ENCODE measurements at regions not wholly inside any gene's neighbourhood (a gene's known extent, or its start where the extent isn't known, plus 50 kb on each side); places are given as distances from the start of the nearest gene placed in this dataset.

GRCh38 chr2:16475586-16475985, 190.0 kb downstream of the CYRIA start:
- no peaks in the 10 kb centered on the region for H3K4me1 Mint-ChIP-seq
- Histone ChIP-seq H3K9me3 (ENCODE audit: control insufficient read depth, low read depth, low read length) (no peaks in the 10 kb centered on the region), H3K9ac (ENCODE audit: extremely low read depth, insufficient read length, low read length) (no peak overlapping the region), H3K27me3 (ENCODE audit: insufficient read depth, low read length) (no peaks in the 10 kb centered on the region), H3K4ac (ENCODE audit: low read depth, low read length) (no peak overlapping the region), H3T11ph (ENCODE audit: low read length) (no peak overlapping the region), H4K8ac (replicated peaks; ENCODE audit: insufficient read length, low read depth, low read length) (no peak overlapping the region), H4K5ac (ENCODE audit: insufficient read length, low read depth, low read length) (no peak overlapping the region), H2AK5ac (ENCODE audit: insufficient read length, low read length) (no peak overlapping the region), H2BK5ac (ENCODE audit: insufficient read length, low read length) (no peak overlapping the region), H3K14ac (ENCODE audit: insufficient read depth, low read length) (no peak overlapping the region), H3K18ac (ENCODE audit: insufficient read length, low read depth, low read length) (no peak overlapping the region), H3K23me2 (ENCODE audit: insufficient read length, low read depth, low read length, poor library complexity, severe bottlenecking) (no peaks in the 10 kb centered on the region), H2BK120ac (ENCODE audit: low read depth, low read length, poor library complexity, severe bottlenecking) (no peak overlapping the region), H3K56ac (ENCODE audit: insufficient read length, low read depth, low read length) (no peak overlapping the region), H4K20me1 (ENCODE audit: control insufficient read depth, insufficient read depth, insufficient read length) (no peaks in the 10 kb centered on the region), H3K23ac (ENCODE audit: insufficient read length, low read depth, low read length) (no peak overlapping the region), H3K4me1 (ENCODE audit: insufficient read depth, low read length) (no peaks in the 10 kb centered on the region; the same call in 1 of the 2 replicates), H2BK12ac (ENCODE audit: insufficient read length, low read depth, low read length) (no peak overlapping the region), H3K79me2 (ENCODE audit: insufficient read depth, low read length) (no peaks in the 10 kb centered on the region), H3K27ac (ENCODE audit: insufficient read length, low read depth, low read length) (no peak overlapping the region), H3K79me1 (ENCODE audit: insufficient read depth, low read depth, low read length, poor library complexity, severe bottlenecking) (no peaks in the 10 kb centered on the region), H2AFZ (ENCODE audit: low read length) (no peak overlapping the region), H3K4me2 (ENCODE audit: insufficient read depth, insufficient read length, low read length) (no peak overlapping the region), H2BK15ac (ENCODE audit: low read depth, low read length) (no peak overlapping the region), H2BK20ac (ENCODE audit: low read depth, low read length, poor library complexity, severe bottlenecking) (no peak overlapping the region), H4K91ac (ENCODE audit: insufficient read length, low read depth, low read length) (no peak overlapping the region)
- DNase-seq, result no peak
- H3K36me3 Mint-ChIP-seq (ENCODE audit: insufficient read depth in 1 of 3, low read depth in 3 of 3), result no peaks in the 10 kb centered on the region
- no peaks in the 10 kb centered on the region; the same call in none of the 2 replicates for H3K27me3 Mint-ChIP-seq (ENCODE audit: low read depth)
- H3K4me3 Mint-ChIP-seq, result no peak overlapping the region
- H3K9me3 Mint-ChIP-seq, result no peaks in the 10 kb centered on the region
- TF ChIP-seq CTCF (conservative IDR thresholded peaks at IDR 0.05), result no peak
- no peak overlapping the region for H3K27ac Mint-ChIP-seq
- WGBS (ENCODE audit: extremely low coverage, insufficient read length, low lambda C conversion rate), result no CpG with 5 or more reads among the region's 4 CpGs

Measured in H9 (cell line).